Endothelial cell (in vitro differentiated cells): ENCODE measurements at regions not wholly inside any gene's neighbourhood (a gene's known extent, or its start where the extent isn't known, plus 50 kb on each side); places are given as distances from the start of the nearest gene placed in this dataset.

ENCODE experiments used
- DNase-seq: peaks from one replicate; pipeline ENCODE4 v3.0.0; 2021; ENCODE audit warnings: low spot score
- H3K27ac Mint-ChIP-seq: one replicate; pipeline ENCODE4 v1.8.0; 2021; ENCODE audit warnings: mixed read lengths, inconsistent platforms; ENCODE audit not compliant: unreplicated experiment
- H3K27me3 Mint-ChIP-seq: one replicate; pipeline ENCODE4 v1.8.0; 2021; ENCODE audit warnings: mild to moderate bottlenecking, moderate library complexity, mixed read lengths, inconsistent platforms; ENCODE audit not compliant: unreplicated experiment
- H3K36me3 Mint-ChIP-seq: one replicate; pipeline ENCODE4 v1.8.0; 2021; ENCODE audit warnings: mild to moderate bottlenecking, low read depth, mixed read lengths, inconsistent platforms; ENCODE audit not compliant: unreplicated experiment
- H3K4me1 Mint-ChIP-seq: one replicate; pipeline ENCODE4 v1.8.0; 2021; ENCODE audit warnings: mild to moderate bottlenecking, mixed read lengths, inconsistent platforms; ENCODE audit not compliant: unreplicated experiment
- H3K4me3 Mint-ChIP-seq: one replicate; pipeline ENCODE4 v1.8.0; 2021; ENCODE audit warnings: mild to moderate bottlenecking, mixed read lengths, inconsistent platforms; ENCODE audit not compliant: unreplicated experiment
- H3K9me3 Mint-ChIP-seq: one replicate; pipeline ENCODE4 v1.8.0; 2021; ENCODE audit warnings: mixed read lengths, inconsistent platforms; ENCODE audit not compliant: unreplicated experiment
- CTCF ChIP-seq: fragments of 200-600 bp; sonication (generic); IDR thresholded peaks from one replicate; pipeline ENCODE4 v1.5.0; 2021; ENCODE audit warnings: antibody characterized with exemption; ENCODE audit not compliant: unreplicated experiment

GRCh38 chr11:87859636-87860035, 315.6 kb downstream of the RAB38 start:
- Mint-ChIP-seq H3K9me3 (no peaks in the 10 kb centered on the region), H3K36me3 (no peaks in the 10 kb centered on the region), H3K4me1 (no peaks in the 10 kb centered on the region), H3K27ac (no peak overlapping the region), H3K4me3 (no peak overlapping the region), H3K27me3 (no peaks in the 10 kb centered on the region)
- no peak for TF ChIP-seq CTCF
- no peak for DNase-seq

GRCh38 chr11:87851827-87852226, 323.4 kb downstream of the RAB38 start:
- Mint-ChIP-seq H3K4me3 (no peak overlapping the region), H3K36me3 (no peaks in the 10 kb centered on the region), H3K27ac (no peak overlapping the region), H3K27me3 (no peaks in the 10 kb centered on the region), H3K9me3 (no peaks in the 10 kb centered on the region), H3K4me1 (peaks cover 3% of the 10 kb centered on the region)
- no peak for DNase-seq
- no peak for TF ChIP-seq CTCF

GRCh38 chr11:87851234-87851633, 324.0 kb downstream of the RAB38 start:
- no peak overlapping the region for H3K27ac Mint-ChIP-seq
- no peak for DNase-seq
- H3K27me3 Mint-ChIP-seq = no peaks in the 10 kb centered on the region
- TF ChIP-seq CTCF = no peak
- peaks cover 3% of the 10 kb centered on the region for H3K4me1 Mint-ChIP-seq
- H3K9me3 Mint-ChIP-seq = no peaks in the 10 kb centered on the region
- H3K36me3 Mint-ChIP-seq = no peaks in the 10 kb centered on the region
- no peak overlapping the region for H3K4me3 Mint-ChIP-seq

GRCh38 chr11:87849216-87849615, 326.0 kb downstream of the RAB38 start:
- no peak overlapping the region for H3K4me3 Mint-ChIP-seq
- H3K36me3 Mint-ChIP-seq = no peaks in the 10 kb centered on the region
- no peak overlapping the region for H3K27ac Mint-ChIP-seq
- no peaks in the 10 kb centered on the region for H3K9me3 Mint-ChIP-seq
- peaks cover 3% of the 10 kb centered on the region for H3K4me1 Mint-ChIP-seq
- DNase-seq = no peak
- H3K27me3 Mint-ChIP-seq = no peaks in the 10 kb centered on the region
- no peak for TF ChIP-seq CTCF

GRCh38 chr11:87840786-87841185, 334.5 kb downstream of the RAB38 start:
- no peaks in the 10 kb centered on the region for H3K4me1 Mint-ChIP-seq
- no peaks in the 10 kb centered on the region for H3K9me3 Mint-ChIP-seq
- no peak overlapping the region for H3K27ac Mint-ChIP-seq
- no peaks in the 10 kb centered on the region for H3K36me3 Mint-ChIP-seq
- DNase-seq = no peak
- TF ChIP-seq CTCF = no peak
- H3K4me3 Mint-ChIP-seq = no peak overlapping the region
- H3K27me3 Mint-ChIP-seq = no peaks in the 10 kb centered on the region
